DND-41 (cell line): ENCODE measurements at regions not wholly inside any gene's neighbourhood (a gene's known extent, or its start where the extent isn't known, plus 50 kb on each side); places are given as distances from the start of the nearest gene placed in this dataset.

Experiments
- EZH2 ChIP-seq: IDR thresholded peaks from 3 replicates; pipeline ENCODE4 v1.6.1; 2012; ENCODE audit warnings: borderline replicate concordance, low read depth, mild to moderate bottlenecking, moderate library complexity, low read length, inconsistent platforms; ENCODE audit not compliant: severe bottlenecking
- TF ChIP-seq, protein P1 (sequence below): IDR thresholded peaks from 2 replicates; pipeline ENCODE4 v1.5.1; 2012; ENCODE audit warnings: borderline replicate concordance, low read length, moderate library complexity, mild to moderate bottlenecking; ENCODE audit not compliant: poor library complexity, severe bottlenecking; ENCODE audit errors: extremely low read depth

- TF ChIP-seq, protein P1, sequence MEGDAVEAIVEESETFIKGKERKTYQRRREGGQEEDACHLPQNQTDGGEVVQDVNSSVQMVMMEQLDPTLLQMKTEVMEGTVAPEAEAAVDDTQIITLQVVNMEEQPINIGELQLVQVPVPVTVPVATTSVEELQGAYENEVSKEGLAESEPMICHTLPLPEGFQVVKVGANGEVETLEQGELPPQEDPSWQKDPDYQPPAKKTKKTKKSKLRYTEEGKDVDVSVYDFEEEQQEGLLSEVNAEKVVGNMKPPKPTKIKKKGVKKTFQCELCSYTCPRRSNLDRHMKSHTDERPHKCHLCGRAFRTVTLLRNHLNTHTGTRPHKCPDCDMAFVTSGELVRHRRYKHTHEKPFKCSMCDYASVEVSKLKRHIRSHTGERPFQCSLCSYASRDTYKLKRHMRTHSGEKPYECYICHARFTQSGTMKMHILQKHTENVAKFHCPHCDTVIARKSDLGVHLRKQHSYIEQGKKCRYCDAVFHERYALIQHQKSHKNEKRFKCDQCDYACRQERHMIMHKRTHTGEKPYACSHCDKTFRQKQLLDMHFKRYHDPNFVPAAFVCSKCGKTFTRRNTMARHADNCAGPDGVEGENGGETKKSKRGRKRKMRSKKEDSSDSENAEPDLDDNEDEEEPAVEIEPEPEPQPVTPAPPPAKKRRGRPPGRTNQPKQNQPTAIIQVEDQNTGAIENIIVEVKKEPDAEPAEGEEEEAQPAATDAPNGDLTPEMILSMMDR: no peak
- no peak for TF ChIP-seq EZH2
These were observed 104.4 kb upstream of the CSNK1A1L start for GRCh38 chr13:37209621-37210580.
